HG03342 (cell line): ENCODE measurements at regions not wholly inside any gene's neighbourhood (a gene's known extent, or its start where the extent isn't known, plus 50 kb on each side); places are given as distances from the start of the nearest gene placed in this dataset.
A peak's percentile ranks its signal among the peaks of the same experiment; 100 is the strongest.
"Not testable (repeated sequence)": the region's sequence is repeated elsewhere in the genome, so short reads cannot be mapped to it uniquely, and the experiment has no call there.

ENCODE experiments used
- ATAC-seq: cut with Tn5 transposase; IDR thresholded peaks from one replicate; pipeline ENCODE4 v1.9.1; 2021; ENCODE audit warnings: mild to moderate bottlenecking, moderate library complexity; ENCODE audit not compliant: unreplicated experiment

GRCh38 chr3:157921811-157922210 lies 184.4 kb downstream of the SHOX2 start:
- ATAC-seq: no peak

- no peak for ATAC-seq
These were observed 185.2 kb downstream of the SHOX2 start for GRCh38 chr3:157920822-157921700.

GRCh38 chr3:157919319-157919887 lies 186.8 kb downstream of the SHOX2 start:
- no peak for ATAC-seq

- no peak for ATAC-seq
These were observed 187.8 kb downstream of the SHOX2 start for GRCh38 chr3:157918402-157918801.

GRCh38 chr3:157916672-157917071 lies 189.5 kb downstream of the SHOX2 start:
- ATAC-seq: no peak

- ATAC-seq: no peak
These were observed 191.3 kb downstream of the SHOX2 start for GRCh38 chr3:157914882-157915281.

- no peak for ATAC-seq
These were observed 192.5 kb downstream of the SHOX2 start for GRCh38 chr3:157913741-157914150.

- ATAC-seq: no peak
These were observed 193.4 kb downstream of the SHOX2 start for GRCh38 chr3:157912514-157913451.

GRCh38 chr3:157906627-157907026 lies 199.6 kb downstream of the SHOX2 start:
- ATAC-seq: no peak

- ATAC-seq: no peak
These were observed 200.3 kb downstream of the SHOX2 start for GRCh38 chr3:157905885-157906284.

GRCh38 chr3:157902680-157903079 lies 203.5 kb downstream of the SHOX2 start:
- not testable (repeated sequence) for ATAC-seq

- ATAC-seq: no peak
These were observed 218.2 kb downstream of the SHOX2 start for GRCh38 chr3:157888040-157888439.

- no peak for ATAC-seq
These were observed 229.7 kb downstream of the SHOX2 start for GRCh38 chr3:157876556-157876955.

- ATAC-seq: no peak
These were observed 233.3 kb downstream of the SHOX2 start for GRCh38 chr3:157872902-157873301.

GRCh38 chr3:157871838-157872460 lies 234.3 kb downstream of the SHOX2 start:
- ATAC-seq: no peak

- no peak for ATAC-seq
These were observed 235.0 kb downstream of the SHOX2 start for GRCh38 chr3:157871248-157871647.

- no peak for ATAC-seq
These were observed 237.3 kb downstream of the SHOX2 start for GRCh38 chr3:157868946-157869345.

GRCh38 chr3:157868196-157868595 lies 238.0 kb downstream of the SHOX2 start:
- no peak for ATAC-seq

- ATAC-seq: peak; percentile 91
These were observed 240.7 kb downstream of the SHOX2 start for GRCh38 chr3:157865352-157866000.

- no peak for ATAC-seq
These were observed 245.0 kb downstream of the SHOX2 start for GRCh38 chr3:157861076-157861765.
